ENCODE measurements at regions not wholly inside any gene's neighbourhood (a gene's known extent, or its start where the extent isn't known, plus 50 kb on each side); places are given as distances from the start of the nearest gene placed in this dataset.
"Not testable (repeated sequence)": the region's sequence is repeated elsewhere in the genome, so short reads cannot be mapped to it uniquely, and the experiment has no call there.

DNA sequence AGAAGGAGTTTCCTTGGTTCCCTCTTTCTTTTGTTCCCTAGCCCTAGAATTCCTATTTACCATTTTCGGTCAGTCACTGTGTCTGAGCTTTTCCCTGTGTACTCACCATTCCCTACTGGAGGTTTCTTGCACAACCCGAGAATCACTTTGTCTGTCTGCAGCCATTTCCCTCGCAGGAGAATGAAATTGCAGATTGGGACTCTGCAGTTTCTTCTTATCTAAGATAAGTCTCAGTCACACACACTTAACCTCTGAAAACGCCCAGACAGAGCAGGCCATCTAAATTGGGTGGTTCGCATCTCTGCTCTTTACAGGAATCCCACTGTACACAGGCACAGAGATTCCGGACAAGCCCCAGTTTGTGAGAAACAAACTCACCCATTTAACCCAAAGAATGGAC is 58.6 kb upstream of the CNTNAP2 start:
- no peak for DNase-seq (ENCODE audit: low read depth in 2 of 2)

DNA sequence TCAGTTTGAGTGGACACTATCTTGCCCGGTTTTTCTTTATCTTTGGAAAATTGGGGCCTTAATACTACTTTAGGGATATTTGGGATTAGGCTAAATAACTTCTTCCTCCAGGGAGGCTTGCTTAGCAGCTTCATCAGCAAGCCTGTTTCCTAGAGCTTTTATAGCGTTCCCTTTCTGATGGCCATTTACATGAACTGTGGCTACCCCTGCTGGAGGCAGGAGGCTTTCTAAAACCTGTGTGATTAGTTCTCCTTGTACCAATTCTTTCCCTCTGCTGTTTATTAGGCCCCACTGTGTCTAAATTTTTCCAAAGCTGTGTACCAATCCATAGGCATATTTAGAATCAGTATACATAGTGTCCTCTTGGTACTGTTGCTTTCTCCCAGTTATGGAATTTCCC is 61.7 kb upstream of the CNTNAP2 start:
- DNase-seq (ENCODE audit: low read depth in 2 of 2): no peak

DNA sequence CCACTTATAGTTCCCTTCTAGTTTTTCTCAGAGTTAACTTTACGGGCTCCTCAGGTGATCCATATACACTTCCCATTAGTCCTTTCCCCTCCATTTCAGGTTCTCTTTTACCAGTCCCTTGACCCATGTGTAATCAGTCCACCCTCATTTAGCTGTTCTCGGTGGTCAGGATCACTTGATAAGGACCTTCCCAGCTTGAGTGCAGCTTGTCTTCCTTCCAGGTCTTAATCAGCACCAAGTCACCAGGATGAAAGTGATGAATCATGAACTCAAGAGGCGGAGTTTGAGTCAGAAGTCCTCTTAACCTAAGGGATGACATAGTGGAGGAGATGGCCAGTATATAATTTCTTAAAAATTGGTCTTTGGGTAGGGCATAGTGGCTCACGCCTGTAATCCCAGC is 63.1 kb upstream of the CNTNAP2 start:
- no peak for DNase-seq (ENCODE audit: low read depth in 2 of 2)

DNA sequence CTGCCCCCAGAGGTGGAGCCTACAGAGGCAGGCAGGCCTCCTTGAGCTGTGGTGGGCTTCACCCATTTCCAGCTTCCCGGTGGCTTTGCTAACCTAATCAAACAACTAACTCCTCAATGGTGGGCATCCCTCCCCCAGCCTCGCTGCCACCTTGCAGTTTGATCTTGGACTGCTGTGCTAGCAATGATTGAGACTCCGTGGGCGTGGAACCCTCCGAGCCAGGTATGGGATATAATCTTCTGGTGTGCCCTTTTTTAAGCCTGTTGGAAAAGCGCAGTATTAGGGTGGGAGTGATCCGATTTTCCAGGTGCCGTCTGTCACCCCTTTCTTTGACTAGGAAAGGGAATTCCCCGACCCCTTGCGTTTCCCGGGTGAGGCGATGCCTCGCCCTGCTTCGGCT is 73.3 kb upstream of the CNTNAP2 start:
- DNase-seq (ENCODE audit: low read depth in 2 of 2): not testable (repeated sequence)

DNA sequence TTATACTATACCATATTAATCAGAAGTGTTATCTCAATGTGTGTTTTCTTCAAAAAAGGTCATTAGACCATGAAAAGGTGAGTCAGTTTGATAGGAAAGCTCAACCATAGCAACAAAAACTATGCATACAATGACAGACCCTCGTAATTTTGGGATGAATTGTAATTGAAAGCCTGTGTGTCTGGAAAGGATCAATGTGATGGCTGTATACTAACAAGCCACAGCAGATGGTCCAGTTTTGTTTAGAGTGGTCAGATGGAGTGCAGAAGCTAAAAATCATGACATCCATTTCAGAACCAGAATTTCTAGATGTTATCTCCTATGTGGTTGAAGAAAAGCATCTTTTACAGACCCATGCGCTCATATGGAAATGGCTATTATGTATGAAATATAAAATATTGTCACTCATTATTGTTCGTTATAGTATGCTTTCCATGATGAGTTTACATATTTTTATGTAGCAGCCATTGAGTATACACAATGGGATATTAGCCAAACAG is 88.3 kb upstream of the CNTNAP2 start:
- no peak for DNase-seq (ENCODE audit: low read depth in 2 of 2)

DNA sequence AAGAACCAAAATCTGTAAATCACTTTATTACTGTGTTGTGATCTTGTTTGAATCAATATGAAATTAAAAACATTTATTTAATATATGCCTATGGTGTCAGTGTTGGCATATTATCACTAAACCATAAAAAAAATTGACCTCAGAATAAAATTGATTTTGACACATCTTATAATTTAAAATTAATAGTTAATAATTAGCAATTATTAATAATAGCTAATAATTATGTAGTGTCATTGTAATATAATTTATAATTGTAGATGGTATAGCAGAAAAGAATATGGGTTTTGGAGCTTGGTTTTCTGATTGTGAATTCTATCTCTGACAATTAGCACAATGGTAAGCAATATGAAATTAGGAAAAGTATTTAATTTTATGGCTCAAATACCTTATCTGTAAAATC is 89.4 kb upstream of the CNTNAP2 start:
- DNase-seq (ENCODE audit: low read depth in 2 of 2): no peak

DNA sequence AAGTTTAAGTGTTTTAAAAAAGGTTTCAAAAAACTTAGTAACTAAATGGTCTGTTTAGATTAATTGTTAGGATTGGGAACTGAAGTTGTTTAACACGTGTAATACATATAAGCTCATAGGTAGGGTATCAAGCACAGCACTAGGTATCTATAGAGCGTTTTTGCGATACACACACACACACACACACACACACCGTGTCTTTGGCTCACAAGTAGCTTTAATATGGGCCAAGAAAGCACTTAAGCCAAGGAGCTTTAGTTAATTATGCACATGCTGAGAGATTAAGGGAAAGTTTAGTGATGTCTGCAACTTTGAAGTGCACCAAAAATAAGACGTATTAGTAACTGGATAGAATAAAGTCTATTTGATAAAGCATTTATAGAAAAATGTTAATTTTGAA is 93.8 kb upstream of the CNTNAP2 start:
- no peak for DNase-seq (ENCODE audit: low read depth in 2 of 2)

DNA sequence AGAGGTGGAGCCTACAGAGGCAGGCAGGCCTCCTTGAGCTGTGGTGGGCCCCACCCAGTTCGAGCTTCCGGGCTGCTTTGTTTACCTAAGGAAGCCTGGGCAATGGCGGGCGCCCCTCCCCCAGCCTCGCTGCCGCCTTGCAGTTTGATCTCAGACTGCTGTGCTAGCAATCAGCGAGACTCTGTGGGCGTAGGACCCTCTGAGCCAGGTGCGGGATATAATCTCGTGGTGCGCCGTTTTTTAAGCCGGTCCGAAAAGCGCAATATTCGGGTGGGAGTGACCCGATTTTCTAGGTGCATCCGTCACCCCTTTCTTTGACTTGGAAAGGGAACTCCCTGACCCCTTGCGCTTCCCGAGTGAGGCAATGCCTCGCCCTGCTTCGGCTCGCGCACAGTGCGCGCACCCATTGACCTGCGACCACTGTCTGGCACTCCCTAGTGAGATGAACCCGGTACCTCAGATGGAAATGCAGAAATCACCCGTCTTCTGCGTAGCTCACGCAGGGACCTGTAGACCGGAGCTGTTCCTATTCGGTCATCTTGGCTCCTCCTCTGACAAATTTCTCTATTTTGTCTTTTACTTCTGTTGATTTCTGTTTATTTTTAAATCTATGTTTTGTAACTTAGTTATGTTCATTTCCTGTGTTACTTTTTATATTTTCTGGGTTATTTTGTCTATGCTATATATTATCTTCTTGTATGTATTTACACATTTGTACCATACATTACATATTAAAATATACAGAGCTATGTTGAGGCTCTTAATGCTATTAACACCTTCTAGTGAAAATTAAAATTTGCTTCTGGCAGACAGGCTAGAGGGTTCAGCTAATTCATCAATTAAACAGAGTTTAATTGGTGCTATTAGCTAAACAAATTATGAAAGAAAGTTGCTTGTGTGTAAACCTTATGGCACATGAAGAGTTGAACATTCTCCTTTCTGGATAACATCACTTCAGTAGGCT is 97.3 kb upstream of the CNTNAP2 start:
- not testable (repeated sequence) for DNase-seq (ENCODE audit: low read depth in 2 of 2)

DNA sequence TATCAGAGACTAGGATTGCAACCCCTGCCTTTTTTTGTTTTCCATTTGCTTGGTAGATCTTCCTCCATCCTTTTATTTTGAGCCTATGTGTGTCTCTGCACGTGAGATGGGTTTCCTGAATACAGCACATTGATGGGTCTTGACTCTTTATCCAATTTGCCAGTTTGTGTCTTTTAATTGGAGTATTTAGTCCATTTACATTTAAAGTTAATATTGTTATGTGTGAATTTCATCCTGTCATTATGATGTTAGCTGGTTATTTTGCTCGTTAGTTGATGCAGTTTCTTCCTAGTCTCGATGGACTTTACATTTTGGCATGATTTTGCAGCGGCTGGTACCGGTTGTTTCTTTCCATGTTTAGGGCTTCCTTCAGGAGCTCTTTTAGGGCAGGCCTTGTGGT is 99.2 kb upstream of the CNTNAP2 start:
- DNase-seq (ENCODE audit: low read depth in 2 of 2): not testable (repeated sequence)

DNA sequence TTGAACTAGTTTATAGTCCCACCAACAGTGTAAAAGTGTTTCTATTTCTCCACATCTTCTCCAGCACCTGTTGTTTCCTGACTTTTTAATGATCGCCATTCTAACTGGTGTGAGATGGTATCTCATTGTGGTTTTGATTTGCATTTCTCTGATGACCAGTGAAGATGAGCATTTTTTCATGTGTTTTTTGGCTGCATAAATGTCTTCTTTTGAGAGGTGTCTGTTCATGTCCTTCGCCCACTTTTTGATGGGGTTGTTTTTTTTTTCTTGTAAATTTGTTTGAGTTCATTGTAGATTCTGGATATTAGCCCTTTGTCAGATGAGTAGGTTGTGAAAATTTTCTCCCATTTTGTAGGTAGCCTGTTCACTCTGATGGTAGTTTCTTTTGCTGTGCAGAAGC is 102.4 kb upstream of the CNTNAP2 start:
- not testable (repeated sequence) for DNase-seq (ENCODE audit: low read depth in 2 of 2)

DNA sequence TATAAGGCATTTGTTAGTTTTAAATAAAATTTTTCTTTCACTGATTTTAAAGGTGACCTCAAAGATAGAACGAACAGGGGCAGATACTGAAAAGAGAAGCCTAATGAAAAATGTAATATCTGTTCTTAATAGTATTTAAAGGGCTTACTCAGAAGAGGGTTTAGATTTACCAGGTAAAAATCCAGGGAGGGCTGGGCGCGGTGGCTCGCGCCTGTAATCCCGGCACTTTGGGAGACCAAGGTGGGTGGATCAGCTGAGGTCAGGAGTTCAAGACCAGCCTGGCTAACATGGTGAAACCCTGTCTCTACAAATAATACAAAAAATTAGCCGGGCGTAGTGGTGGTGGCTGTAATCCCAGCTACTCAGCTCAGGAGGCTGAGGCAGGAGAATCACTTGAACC is 108.3 kb upstream of the CNTNAP2 start:
- DNase-seq (ENCODE audit: low read depth in 2 of 2): no peak

DNA sequence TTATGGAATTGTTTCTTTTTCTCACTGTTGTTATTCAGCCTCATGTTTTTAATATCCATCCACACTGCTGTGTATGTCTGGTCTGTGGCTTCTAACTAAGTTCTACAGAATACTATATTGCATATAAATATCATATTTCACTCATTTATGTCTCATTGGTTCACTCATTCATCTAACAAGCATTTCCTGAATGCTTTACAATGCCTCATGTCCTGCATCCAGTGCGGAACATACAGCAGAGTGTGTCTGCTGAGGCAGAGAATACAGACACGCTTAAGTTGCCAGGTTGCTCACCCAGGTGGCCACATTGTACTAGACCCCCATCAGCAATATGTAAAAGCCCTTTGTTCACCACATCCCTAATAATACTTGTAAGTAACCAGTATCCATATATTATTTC is 111.8 kb upstream of the CNTNAP2 start:
- peak; percentile 21 to 34 for DNase-seq (ENCODE audit: low read depth in 2 of 2)

DNA sequence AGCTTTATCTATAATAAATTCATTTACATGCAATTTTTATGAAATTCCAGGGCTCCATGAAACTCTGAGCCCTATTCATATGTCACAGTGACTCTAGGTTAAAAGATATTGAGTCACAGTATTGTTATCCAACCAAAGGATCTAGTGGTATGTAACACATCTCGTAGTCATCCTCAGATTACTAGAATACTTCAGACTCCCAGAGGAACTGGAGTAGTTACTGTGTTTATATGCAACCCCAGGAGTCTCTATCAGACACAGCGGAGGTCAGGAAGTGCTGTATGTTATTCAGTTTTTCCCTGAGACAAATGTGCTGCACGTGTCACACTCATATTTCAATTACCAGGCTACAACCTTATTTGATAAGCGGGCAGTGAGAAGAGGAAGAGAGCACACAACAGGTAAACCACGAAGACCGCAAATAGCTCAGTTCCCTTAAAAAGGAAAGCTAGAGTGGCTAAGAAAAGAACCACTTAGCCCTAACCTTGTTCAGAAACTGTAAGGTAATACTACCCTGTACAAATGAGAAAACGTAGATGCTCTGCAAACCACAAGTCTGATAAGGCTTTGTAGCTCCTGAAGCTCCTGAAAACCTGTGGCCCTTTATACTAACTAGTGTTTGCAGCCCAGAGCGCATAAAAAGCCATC is 114.0 kb upstream of the CNTNAP2 start:
- DNase-seq (ENCODE audit: low read depth in 2 of 2): peak; percentile 34 to 37

DNA sequence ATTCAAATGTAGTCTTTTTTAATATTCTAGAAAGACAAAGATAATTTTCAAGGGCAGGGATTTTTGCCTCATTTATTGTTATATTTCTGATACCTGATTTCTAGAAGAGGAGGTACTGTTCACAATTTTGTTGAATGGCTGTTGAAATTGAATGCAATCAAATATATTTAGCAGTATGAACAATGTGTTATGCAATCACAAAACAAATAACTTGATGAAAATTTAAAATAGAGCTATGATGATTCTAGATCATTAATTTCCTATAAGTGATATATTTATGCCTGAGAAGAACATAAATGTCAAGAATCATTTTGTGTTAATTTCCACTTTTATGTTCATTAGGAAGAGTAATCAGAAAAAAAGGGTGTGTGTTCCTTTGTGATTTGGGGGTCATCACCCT is 114.6 kb upstream of the CNTNAP2 start:
- DNase-seq (ENCODE audit: low read depth in 2 of 2): no peak

DNA sequence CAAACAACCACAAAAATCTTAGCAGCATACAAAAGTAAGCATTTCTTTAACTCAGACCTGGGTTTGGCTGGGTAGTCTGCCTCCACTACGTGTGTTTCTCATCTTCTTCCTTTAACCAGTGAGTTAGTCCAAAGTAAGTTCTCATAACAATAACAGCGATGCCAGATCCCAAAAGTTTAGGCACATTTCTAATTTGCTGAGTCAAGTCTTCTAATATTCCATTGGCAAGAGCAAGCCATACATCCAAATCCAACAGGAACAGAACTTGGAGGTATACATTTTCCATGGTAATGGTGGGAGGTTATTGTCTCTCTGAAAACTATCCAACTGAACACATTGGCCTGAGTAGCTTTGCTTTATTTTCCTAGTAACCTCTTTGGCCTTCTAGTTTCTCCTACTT is 115.7 kb upstream of the CNTNAP2 start:
- DNase-seq (ENCODE audit: low read depth in 2 of 2): no peak

DNA sequence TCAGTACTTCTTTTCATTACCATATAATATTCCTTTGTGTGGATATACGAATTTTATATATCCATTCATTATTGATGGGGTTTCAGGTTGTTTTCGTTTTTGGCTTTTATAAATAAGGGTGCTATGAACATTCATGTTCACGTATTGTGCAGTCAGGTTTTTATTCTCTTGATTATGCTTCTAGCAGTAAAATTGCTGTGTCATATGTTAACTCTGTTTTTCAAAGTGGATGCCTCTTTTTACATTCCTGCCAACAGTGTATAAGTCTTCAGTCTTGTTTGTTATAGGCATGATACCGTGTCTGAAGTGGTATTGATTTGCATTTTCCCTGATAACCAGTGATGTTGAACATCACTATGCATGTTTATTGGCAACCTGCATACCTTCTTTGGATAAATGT is 127.1 kb upstream of the CNTNAP2 start:
- DNase-seq (ENCODE audit: low read depth in 2 of 2): no peak

DNA sequence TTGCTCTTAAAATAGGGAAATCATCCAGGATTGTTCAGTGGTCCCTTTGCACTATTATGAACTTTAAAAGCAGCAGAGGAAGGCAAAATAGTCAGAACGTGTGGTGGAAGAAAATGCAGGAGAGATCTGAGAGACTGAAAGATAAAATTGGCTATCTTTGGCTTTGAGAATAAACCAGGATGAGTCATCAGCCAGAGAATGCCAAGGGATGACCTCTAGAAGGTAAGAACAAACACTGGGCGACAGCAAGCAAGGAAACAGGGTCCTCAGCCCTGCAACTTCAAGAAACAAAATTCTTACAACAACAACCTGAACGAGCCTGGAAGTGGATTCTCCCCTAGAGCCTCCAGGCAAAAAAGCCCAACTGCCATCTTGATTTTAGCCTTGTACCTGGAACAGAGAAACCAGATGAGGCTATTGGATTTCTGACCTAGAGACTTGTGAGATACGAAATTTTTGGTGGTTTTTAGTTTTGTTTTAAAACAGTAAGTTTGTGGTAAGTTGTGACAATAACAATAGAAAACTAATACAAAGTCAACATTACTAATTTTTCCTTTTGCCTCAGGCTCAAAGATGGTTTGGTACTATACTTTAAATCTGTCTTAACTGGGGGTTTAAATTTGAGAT is 130.2 kb upstream of the CNTNAP2 start:
- DNase-seq (ENCODE audit: low read depth in 2 of 2): no peak

DNA sequence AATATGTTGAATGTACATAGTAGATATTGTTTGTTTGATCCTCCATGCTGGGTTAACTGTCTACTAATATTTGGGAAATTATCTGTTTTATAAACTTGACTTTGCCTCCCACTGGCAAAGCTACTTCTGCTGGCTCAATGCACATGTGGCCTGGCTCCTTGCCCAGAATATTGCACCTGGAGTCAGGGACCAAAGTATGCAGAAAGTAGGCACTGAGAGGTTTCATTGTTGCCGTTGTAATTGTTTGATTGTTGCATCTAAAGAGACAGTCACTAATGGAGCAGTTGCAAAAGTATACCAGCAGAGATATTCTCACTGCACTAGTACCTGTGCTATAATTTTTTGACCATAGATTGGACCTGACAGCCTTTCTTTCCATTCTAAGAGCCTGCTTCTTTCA is 137.8 kb upstream of the CNTNAP2 start:
- DNase-seq (ENCODE audit: low read depth in 2 of 2): no peak

DNA sequence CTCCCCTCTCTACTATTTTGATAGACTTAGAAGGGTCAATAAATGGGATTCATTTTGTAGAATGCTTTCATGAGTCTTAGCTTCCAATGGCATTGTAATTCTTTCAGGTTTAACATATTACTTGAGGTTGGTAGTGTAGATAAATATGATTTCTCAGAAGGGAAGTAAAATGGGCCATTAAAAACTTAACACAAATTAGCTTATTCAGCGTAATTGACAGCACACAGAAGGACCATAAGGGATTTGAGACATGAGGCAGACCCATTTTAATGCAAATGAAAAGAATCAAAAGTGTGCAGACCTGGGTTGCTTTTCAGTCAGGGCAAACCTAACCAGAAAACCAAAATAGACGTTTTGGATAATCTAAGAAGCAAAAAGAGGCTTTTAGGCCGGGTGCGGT is 156.6 kb upstream of the CNTNAP2 start:
- DNase-seq (ENCODE audit: low read depth in 2 of 2): no peak

DNA sequence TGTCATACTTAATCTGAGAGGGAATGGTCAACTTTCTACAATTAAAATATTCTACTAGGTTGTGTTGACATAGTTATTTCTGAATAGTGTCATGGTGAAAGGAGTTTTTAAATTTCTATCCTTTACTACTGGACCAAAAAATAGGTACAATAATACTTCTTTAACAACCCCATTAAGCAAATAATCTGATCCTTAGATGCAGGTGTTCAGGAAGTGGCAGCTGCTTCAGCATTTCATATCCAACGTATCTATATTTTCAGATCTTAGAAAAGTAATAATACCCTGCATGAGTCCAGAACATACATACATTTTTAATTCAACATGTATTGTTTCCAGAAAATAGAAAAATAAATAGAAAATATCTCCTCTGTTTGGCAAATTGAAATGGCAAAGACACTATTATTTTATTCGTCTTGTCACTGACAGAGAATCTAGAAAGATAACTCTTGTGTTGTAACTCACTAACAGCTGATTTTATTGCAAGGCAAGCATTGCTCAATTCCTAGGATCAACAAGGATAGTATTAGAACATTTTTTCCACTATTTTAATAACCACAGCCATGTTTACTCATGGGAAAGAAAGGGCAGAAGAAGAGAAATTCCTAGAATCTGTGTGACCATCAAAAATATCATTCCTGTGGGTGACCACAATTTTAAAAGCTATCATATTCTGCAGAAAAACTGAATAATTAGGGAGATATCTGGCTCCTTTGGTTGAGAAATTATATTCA is 159.3 kb upstream of the CNTNAP2 start:
- DNase-seq (ENCODE audit: low read depth in 2 of 2): peak; percentile 10 to 11

DNA sequence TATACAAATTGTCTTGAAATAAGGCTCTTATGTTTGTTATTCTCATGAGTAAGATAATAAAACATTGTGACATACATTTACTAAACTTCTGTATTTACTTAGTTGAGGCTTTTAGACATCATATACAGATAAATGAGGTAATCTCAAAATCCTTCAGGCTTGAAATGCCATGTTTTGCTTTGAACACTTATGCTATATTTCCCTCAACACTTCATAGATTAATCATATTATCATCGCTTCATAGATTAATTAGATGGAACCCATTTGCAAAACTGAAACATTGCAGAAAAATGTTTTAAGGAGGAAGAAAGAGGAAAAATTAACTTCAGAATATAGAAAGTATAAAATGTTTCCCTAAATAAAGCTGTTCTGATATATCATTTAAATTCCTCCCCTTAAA is 165.0 kb upstream of the CNTNAP2 start:
- DNase-seq (ENCODE audit: low read depth in 2 of 2): no peak

DNA sequence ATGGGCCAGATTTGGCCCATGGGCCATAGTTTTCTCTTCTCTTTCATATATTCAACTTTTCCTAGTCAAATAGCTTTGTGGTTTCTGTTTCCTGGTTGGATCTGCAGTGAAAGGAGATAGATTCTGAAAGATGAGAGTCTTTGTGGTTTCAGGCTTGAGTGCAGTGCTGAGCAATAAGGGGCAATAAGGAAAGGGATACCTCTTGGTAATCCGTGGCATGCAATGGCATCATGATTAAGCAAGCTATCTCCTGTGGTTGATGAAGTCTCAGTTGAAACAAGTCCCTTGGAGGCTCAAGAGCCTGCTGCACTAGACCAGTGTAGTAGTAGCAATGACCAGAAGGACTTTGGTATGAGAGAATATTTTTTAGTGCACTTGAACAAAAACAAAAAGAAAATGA is 187.7 kb upstream of the CNTNAP2 start:
- DNase-seq (ENCODE audit: low read depth in 2 of 2): no peak

Data from fibroblast of skin of left quadriceps (primary cell).